Natural killer cell (primary cell): ENCODE measurements at regions not wholly inside any gene's neighbourhood (a gene's known extent, or its start where the extent isn't known, plus 50 kb on each side); places are given as distances from the start of the nearest gene placed in this dataset.

ENCODE experiments used
- ATAC-seq, 3 donors: fragments of 150-1000 bp in 2 of 3; fragments of 200-7000 bp in 1 of 3; cut with Tn5 transposase; 1 replicate in 1 of 3; 2 replicates in 2 of 3; pipeline ENCODE4 v1.10.0; 2021; ENCODE audit warnings: mild to moderate bottlenecking in 2 of 3, moderate library complexity in 2 of 3
- DNase-seq, 2 donors: peaks; one replicate each; pipeline versions ENCODE4 v3.0.0 to v3.0.0-alpha.2; 2013 to 2021; ENCODE audit warnings: mixed read lengths in 1 of 2
- H3K27ac ChIP-seq: one replicate; pipeline ENCODE4 v1.5.1; 2013; ENCODE audit warnings: mild to moderate bottlenecking, low read length
- H3K27me3 ChIP-seq: one replicate; pipeline ENCODE4 v1.6.1; 2013; ENCODE audit warnings: low read length; ENCODE audit not compliant: control insufficient read depth, insufficient read depth
- H3K36me3 ChIP-seq: one replicate; pipeline ENCODE4 v1.6.1; 2013; ENCODE audit warnings: low read length; ENCODE audit not compliant: control insufficient read depth, insufficient read depth
- H3K4me1 ChIP-seq: one replicate; pipeline ENCODE4 v1.6.1; 2013; ENCODE audit warnings: low read length; ENCODE audit not compliant: control insufficient read depth, insufficient read depth
- H3K4me3 ChIP-seq: one replicate; pipeline ENCODE4 v1.5.1; 2013; ENCODE audit warnings: low read length
- H3K9me3 ChIP-seq: one replicate; pipeline ENCODE4 v1.6.1; 2013; ENCODE audit warnings: low read length; ENCODE audit not compliant: control insufficient read depth, insufficient read depth
- H3K27ac Mint-ChIP-seq, 2 donors: one replicate each; pipeline ENCODE4 v1.8.0; 2022; ENCODE audit warnings: mild to moderate bottlenecking in 2 of 2, mixed read lengths in 2 of 2, moderate library complexity in 1 of 2
- H3K27me3 Mint-ChIP-seq, 2 donors: one replicate each; pipeline ENCODE4 v1.8.0; 2022; ENCODE audit warnings: low read depth in 2 of 2, mixed read lengths in 2 of 2
- H3K36me3 Mint-ChIP-seq: one replicate; pipeline ENCODE4 v1.8.0; 2022; ENCODE audit warnings: mixed read lengths
- H3K4me1 Mint-ChIP-seq, 2 donors: one replicate each; pipeline ENCODE4 v1.8.0; 2022; ENCODE audit warnings: mixed read lengths in 2 of 2
- H3K4me3 Mint-ChIP-seq: one replicate; pipeline ENCODE4 v1.8.0; 2022; ENCODE audit warnings: mild to moderate bottlenecking, moderate library complexity, mixed read lengths
- H3K9me3 Mint-ChIP-seq, 2 donors: one replicate each; pipeline ENCODE4 v1.8.0; 2022; ENCODE audit warnings: mixed read lengths in 2 of 2
- WGBS: methylation state at CpG from one replicate; pipeline ENCODE4 v1.1.7; 2013; ENCODE audit warnings: missing lambda C conversion rate; ENCODE audit not compliant: insufficient coverage; 5-methylcytosine and 5-hydroxymethylcytosine counted together
- intact Hi-C: fragments of 100-400 bp; cut with micrococcal nuclease; formaldehyde crosslinking; loops from one replicate; pipeline ENCODE4 v1.14.2; 2022
- TF ChIP-seq, protein P1 (sequence below): fragments of 200-600 bp; IDR thresholded peaks from one replicate; pipeline ENCODE4 v1.8.0; 2022; ENCODE audit warnings: antibody characterized with exemption

DNA sequence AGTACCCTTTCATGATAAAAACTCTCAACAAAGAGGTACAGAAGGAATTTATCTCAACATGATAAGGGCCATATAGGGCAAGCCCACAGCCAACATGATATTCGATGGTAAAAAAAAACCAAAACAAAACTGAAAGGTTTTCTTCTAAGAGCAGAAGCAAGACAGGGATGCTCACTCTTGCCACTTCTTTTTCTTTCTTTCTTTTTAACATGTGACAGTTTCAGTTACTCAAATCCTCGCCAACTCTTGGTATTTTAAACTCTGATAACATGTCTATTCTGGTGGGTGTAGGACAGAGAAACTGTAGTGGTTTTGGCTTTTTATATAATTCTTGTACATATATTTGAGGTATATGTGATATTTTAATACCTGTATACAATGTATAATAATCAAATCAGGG, 74.0 kb upstream of the NMNAT3 start:
- H3K27me3 Mint-ChIP-seq, result no peaks in the 10 kb centered on the region
- DNase-seq (no peak), ATAC-seq (no peak)
- TF ChIP-seq, protein P1, sequence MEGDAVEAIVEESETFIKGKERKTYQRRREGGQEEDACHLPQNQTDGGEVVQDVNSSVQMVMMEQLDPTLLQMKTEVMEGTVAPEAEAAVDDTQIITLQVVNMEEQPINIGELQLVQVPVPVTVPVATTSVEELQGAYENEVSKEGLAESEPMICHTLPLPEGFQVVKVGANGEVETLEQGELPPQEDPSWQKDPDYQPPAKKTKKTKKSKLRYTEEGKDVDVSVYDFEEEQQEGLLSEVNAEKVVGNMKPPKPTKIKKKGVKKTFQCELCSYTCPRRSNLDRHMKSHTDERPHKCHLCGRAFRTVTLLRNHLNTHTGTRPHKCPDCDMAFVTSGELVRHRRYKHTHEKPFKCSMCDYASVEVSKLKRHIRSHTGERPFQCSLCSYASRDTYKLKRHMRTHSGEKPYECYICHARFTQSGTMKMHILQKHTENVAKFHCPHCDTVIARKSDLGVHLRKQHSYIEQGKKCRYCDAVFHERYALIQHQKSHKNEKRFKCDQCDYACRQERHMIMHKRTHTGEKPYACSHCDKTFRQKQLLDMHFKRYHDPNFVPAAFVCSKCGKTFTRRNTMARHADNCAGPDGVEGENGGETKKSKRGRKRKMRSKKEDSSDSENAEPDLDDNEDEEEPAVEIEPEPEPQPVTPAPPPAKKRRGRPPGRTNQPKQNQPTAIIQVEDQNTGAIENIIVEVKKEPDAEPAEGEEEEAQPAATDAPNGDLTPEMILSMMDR, result no peak
- no peak overlapping the region for H3K27ac ChIP-seq
- H3K4me1 Mint-ChIP-seq, result no peaks in the 10 kb centered on the region
- H3K27ac Mint-ChIP-seq, result no peak overlapping the region
- intact Hi-C loops, result no loop called here
- WGBS, result 79% methylated on average over 1 of the region's 2 CpGs
- H3K27me3 ChIP-seq, result no peaks in the 10 kb centered on the region
- H3K36me3 ChIP-seq, result no peaks in the 10 kb centered on the region
- peaks cover 6 to 10% of the 10 kb centered on the region in 2 donors for H3K9me3 Mint-ChIP-seq
- H3K4me1 ChIP-seq, result no peaks in the 10 kb centered on the region
- no peak overlapping the region for H3K4me3 Mint-ChIP-seq
- H3K36me3 Mint-ChIP-seq, result no peaks in the 10 kb centered on the region
- H3K4me3 ChIP-seq, result no peak overlapping the region
- no peaks in the 10 kb centered on the region for H3K9me3 ChIP-seq

DNA sequence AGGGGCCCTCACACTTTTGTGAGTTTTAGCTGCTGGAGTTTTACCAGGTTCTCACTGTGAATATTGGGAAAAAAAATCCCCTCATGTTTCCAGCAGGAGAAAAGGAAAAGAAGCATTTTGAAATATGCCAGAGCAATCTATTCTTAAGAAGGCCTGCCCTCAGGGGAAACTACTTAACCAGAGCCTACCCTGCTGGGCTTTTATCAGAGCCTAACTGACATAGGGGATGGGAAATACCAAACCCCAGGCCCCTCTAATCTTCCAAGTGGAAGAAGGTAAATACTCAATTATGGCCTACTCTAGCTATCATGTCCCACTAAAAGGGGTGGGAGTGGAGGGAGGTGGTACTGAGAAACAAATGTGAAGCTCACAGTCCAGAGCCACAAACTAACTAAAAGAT, 68.7 kb upstream of the NMNAT3 start:
- no peak overlapping the region for H3K27ac Mint-ChIP-seq
- H3K27ac ChIP-seq, result no peak overlapping the region
- intact Hi-C loops, result no loop called here
- H3K4me3 Mint-ChIP-seq, result no peak overlapping the region
- no peaks in the 10 kb centered on the region for H3K27me3 ChIP-seq
- no peaks in the 10 kb centered on the region for H3K9me3 ChIP-seq
- H3K4me1 ChIP-seq, result no peaks in the 10 kb centered on the region
- H3K36me3 ChIP-seq, result no peaks in the 10 kb centered on the region
- no peaks in the 10 kb centered on the region for H3K36me3 Mint-ChIP-seq
- H3K9me3 Mint-ChIP-seq, result peaks cover 9 to 10% of the 10 kb centered on the region in 2 donors
- TF ChIP-seq, protein P1, result no peak
- H3K4me1 Mint-ChIP-seq, result no peaks in the 10 kb centered on the region
- no peak overlapping the region for H3K4me3 ChIP-seq
- H3K27me3 Mint-ChIP-seq, result no peaks in the 10 kb centered on the region
- DNase-seq, result no peak
- ATAC-seq, result no peak

GRCh38 chr3:139745831-139746230, 68.1 kb upstream of the NMNAT3 start:
- H3K4me3 Mint-ChIP-seq, result no peak overlapping the region
- no peaks in the 10 kb centered on the region for H3K9me3 ChIP-seq
- no peak overlapping the region for H3K27ac Mint-ChIP-seq
- 81% methylated on average over 4 of the region's 4 CpGs for WGBS
- DNase-seq, result no peak
- H3K4me1 Mint-ChIP-seq, result no peaks in the 10 kb centered on the region
- H3K36me3 Mint-ChIP-seq, result no peaks in the 10 kb centered on the region
- intact Hi-C loops, result no loop called here
- TF ChIP-seq, protein P1, result no peak
- no peak for ATAC-seq
- peaks cover 6 to 7% of the 10 kb centered on the region in 2 donors for H3K9me3 Mint-ChIP-seq
- no peak overlapping the region for H3K4me3 ChIP-seq
- H3K4me1 ChIP-seq, result no peaks in the 10 kb centered on the region
- no peaks in the 10 kb centered on the region for H3K36me3 ChIP-seq
- H3K27me3 Mint-ChIP-seq, result no peaks in the 10 kb centered on the region
- H3K27ac ChIP-seq, result no peak overlapping the region
- H3K27me3 ChIP-seq, result no peaks in the 10 kb centered on the region

DNA sequence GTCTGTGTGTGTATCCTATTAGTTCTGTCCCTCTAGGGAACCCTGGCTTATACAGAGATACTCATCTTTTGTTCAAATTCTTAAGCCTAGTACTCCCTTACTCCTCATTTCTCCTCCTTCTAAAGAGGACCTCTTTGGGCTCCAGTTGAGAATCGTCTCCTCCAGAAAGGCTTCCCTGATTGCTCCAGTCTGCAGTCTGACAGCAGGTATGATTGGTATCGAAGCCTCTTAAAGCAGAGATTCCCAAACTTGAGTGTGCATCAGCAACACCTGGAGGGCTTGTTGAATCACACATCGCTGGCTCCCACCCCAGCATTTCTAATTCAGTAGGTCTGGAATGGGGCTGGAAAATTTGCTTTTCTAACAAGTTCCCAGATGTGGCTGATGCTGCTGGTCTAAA, 60.9 kb upstream of the NMNAT3 start:
- TF ChIP-seq, protein P1, result no peak
- WGBS, result 91% methylated on average over 3 of the region's 3 CpGs
- intact Hi-C loops, result no loop called here
- H3K4me1 Mint-ChIP-seq, result no peaks in the 10 kb centered on the region
- no peak for ATAC-seq
- no peak overlapping the region for H3K4me3 Mint-ChIP-seq
- no peaks in the 10 kb centered on the region for H3K36me3 Mint-ChIP-seq
- no peaks in the 10 kb centered on the region for H3K27me3 ChIP-seq
- H3K9me3 ChIP-seq, result no peaks in the 10 kb centered on the region
- H3K4me1 ChIP-seq, result no peaks in the 10 kb centered on the region
- peaks cover 0 to 2% of the 10 kb centered on the region in 2 donors for H3K9me3 Mint-ChIP-seq
- no peak for DNase-seq
- no peak overlapping the region for H3K27ac Mint-ChIP-seq
- no peaks in the 10 kb centered on the region for H3K36me3 ChIP-seq
- no peak overlapping the region for H3K27ac ChIP-seq
- H3K4me3 ChIP-seq, result no peak overlapping the region
- peaks cover 0 to 2% of the 10 kb centered on the region in 2 donors for H3K27me3 Mint-ChIP-seq
